NOMO-1 treated with DMSO at 0.1 percent for 48 hours (cell line): ENCODE measurements at regions not wholly inside any gene's neighbourhood (a gene's known extent, or its start where the extent isn't known, plus 50 kb on each side); places are given as distances from the start of the nearest gene placed in this dataset.

Source experiments
- DNase-seq: peaks from one replicate; lab custom pipeline; 2025; ENCODE audit not compliant: unreplicated experiment; lab: John Stamatoyannopoulos, UW

GRCh38 chr21:27764056-27764455 is 797.2 kb upstream of the ADAMTS5 start:
- no peak for DNase-seq

- no peak for DNase-seq
These were observed 794.7 kb upstream of the ADAMTS5 start for GRCh38 chr21:27761623-27762022.

- no peak for DNase-seq
These were observed 792.9 kb upstream of the ADAMTS5 start for GRCh38 chr21:27759820-27760219.

DNA sequence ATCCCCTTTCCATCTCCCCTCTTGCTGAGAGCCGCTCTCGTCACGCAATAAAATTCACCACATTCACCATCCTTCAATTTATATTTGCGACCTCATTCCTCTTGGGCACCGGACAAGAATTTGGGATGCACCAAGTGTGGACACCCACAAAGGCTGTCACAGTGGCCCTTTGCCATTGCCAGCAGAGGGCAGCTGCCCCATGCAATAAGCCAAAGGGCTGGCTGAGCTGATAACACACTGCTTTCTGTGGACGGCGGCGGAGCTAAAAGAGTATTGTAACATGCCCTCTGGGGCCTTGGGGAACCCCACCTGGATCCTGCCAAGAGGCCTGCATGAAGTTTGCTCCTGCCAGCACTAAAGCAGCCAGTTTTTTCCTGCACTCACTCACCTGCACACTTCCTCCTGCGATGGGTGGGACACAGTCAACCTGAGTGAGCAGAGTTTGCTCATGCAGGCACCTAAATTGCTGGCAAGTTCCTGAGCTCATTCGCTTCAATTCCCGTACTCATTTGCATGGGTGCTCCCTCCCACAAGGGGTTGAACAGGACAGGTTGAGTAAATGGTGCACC is 792.3 kb upstream of the ADAMTS5 start:
- DNase-seq = no peak

DNA sequence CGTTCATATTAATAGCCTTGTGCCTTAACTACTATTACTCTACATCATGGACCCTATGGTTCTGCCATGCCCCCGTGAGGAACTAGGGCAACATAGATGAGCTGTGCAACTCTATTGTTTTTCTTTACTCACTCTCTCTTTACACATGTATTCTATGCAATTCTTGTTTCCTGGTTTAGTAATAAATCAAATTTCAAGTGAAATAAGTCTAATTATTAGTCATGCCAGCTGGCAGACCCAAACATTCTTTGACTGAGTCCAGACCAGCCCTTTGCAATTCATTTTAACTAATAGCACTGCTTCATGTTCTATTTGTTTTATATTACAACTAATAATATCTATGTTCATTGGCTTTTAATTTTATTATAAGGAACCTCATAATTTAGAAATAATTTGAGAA is 789.3 kb upstream of the ADAMTS5 start:
- DNase-seq = no peak

DNA sequence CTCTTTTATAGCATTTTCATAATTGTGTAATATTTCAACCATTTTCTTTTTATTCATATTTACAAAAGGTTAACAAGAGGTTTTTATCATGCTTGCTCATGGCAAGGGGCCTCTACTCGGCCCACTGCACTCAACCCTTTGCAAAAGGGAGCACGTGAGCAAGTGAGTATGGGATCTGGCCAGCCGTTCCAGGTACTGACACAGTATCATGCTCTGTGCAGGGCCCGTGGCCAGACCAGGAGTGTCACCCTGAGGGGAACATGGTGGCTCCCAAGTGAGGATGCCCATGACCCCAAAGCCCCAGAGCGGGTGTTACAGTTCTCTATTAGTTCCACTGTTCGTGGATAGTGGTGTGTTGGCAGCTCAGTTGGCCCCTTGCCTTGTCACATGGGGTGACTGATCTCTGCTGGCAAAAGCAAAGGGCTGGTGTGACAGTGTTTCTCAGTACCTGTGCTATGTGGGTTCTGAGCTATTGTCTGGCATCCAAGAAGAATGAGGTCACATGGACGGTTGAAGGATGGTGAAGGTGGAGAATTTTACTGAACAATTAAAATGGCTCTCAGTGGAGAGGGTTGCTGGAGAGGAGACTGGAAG is 777.2 kb upstream of the ADAMTS5 start:
- no peak for DNase-seq

DNA sequence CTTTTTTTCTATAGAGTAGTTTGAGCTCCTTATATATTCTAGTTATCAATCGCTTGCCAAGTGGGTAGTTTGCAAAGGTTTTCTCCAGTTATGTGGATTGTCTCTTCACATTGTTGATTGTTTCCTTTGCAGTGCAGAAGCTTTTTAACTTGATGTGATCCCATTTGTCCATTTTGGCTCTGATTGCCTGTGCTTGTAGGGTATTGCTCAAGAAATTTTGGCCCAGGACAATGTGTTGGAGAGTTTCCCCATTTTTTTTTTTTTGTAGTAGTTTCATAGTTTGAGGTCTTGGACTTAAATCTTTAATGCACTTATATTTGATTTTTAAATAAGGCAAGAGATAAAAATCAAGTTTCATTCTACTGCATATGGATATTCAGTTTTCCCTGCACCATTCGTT is 774.8 kb upstream of the ADAMTS5 start:
- DNase-seq = no peak

GRCh38 chr21:27740084-27740483 is 773.2 kb upstream of the ADAMTS5 start:
- DNase-seq = no peak

DNA sequence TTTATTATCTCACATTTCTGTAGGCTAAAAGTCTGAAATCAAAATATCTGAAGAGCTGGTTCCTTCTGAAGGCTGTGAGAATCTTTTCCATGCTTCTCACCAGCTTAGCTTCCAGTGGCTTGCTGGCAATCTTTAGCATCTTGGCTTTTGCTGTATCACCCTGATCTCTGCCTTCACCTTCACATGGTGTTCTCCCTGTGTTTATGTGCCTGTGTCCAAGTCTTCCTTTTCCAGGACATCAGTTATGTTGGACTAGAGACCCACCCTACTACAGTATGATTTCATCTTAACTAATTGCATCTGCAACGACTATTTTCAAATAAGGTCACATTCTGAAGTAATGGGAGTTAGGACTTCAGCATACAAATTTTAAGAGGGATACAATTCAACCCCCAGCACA is 772.3 kb upstream of the ADAMTS5 start:
- DNase-seq = no peak

DNA sequence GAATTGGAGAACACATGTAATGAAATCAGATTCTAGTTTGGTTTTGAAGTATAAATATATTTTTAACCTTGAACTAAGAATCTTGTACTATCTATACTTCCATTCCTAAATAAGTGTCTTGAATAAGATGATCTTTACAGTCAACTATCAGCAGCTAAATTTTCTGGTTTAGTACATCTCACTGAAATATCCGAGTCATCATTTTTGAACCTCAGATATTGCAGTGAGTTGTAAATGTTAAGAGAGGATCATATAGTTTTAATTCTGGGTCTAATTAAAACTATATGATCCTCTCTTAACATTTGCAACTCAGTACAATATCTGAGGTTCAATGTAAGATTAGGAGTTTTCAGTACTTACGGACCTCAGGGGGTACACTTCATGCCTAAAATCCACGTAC is 768.8 kb upstream of the ADAMTS5 start:
- DNase-seq = no peak

DNA sequence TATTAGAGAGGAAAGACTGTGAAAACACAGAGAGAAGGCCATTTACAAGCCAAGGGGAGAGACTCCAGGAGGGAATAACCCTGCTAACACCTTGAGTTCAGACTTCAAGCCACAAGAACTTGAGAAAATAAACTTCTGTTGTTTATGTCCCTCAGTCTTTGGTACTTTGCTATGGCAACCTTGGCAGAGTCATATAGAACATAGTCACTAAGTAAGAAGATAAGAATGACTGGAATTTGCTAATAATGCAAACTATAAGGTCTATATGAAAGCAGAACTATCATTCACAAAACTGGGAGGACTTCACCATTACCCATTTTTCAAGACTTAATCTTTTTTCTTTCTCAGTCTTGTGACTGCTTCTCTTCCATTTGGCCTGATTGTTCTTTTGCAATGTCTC is 767.3 kb upstream of the ADAMTS5 start:
- DNase-seq = no peak

GRCh38 chr21:27725916-27726315 is 759.0 kb upstream of the ADAMTS5 start:
- DNase-seq = no peak

DNA sequence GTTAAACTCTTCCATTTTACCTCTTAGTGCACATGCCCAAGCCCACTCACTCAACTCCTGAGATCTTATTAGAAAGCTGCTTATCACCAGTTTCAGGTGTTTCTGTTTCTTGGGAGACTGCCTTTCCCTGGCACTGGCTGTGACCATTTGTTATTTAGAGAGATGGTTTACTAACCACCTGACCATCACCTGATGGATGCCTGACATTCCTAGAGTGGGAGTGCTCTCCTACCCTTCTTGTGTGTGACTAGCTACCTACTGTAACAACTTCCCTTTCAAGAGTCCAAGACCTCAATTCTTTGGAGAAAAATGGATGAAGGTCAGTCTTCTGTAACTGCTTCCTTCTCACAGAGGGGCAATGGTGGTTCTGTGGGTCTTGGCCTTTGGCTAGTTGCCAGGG is 755.2 kb upstream of the ADAMTS5 start:
- no peak for DNase-seq

- DNase-seq = no peak
These were observed 754.8 kb upstream of the ADAMTS5 start for GRCh38 chr21:27721675-27722074.

DNA sequence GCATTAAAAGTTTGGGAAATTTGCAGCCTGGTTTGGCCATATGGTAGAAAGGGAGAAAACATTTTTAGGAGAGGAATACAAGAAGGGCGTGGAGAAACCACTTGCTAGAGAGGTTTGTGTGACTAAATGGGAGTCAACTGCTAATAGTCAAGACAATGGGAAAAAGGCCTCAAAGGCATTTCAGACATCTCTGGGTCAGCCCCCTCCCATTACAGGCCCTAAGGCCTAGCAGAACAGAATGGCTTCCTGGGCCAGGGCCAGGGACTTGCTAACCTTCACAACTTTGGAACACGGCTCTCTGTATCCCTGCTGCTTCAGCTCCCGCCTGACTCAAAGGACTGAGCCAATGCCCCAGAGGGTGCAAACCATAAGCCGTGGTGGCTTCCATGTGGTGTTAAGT is 752.3 kb upstream of the ADAMTS5 start:
- no peak for DNase-seq

GRCh38 chr21:27715131-27715530 is 748.2 kb upstream of the ADAMTS5 start:
- DNase-seq = no peak

DNA sequence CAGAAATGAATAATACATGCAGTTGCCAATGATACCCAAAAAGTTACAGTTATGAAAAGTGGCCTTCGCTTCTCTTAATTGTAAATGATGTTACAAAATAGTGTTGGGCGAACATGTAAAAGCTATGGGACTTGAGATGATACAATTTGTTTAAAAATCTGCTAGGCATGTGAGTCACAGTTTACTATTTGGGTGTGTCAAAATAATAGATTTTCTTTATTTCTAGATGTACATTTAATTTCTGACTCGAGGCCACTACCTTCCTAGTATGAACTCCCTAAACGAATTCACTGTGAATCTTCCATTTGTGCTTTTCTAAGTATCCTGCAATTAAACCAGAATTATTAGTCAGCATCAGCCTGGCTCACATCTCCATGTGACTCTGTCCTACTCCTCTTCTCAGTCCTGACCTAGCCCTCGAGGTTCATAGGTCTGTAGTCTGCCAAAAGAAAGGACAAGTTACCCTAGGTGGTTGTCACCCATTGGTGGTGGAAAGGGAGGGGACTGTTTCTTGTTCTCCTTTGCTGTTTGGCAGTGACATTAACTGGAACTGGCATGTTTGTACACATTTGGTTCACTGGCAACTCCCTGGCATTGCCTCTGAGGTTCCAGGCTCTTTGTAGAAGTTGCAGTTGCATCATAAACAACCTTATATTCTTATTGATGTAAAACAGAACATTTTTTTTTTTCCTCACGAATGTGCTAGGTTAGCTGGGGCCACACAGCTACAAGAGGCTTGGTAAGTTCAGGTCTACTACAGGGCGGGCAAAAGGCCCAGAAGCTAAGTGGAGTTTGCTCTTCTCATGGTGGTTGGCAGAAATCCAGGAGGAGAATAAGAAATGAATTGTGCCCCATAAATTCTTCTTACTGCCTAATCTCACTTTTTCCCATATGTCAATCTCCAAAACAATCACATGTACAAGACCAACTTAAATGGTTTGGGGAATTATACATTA is 746.5 kb upstream of the ADAMTS5 start:
- DNase-seq = no peak

GRCh38 chr21:27704567-27705166 is 737.8 kb upstream of the ADAMTS5 start:
- DNase-seq = no peak

DNA sequence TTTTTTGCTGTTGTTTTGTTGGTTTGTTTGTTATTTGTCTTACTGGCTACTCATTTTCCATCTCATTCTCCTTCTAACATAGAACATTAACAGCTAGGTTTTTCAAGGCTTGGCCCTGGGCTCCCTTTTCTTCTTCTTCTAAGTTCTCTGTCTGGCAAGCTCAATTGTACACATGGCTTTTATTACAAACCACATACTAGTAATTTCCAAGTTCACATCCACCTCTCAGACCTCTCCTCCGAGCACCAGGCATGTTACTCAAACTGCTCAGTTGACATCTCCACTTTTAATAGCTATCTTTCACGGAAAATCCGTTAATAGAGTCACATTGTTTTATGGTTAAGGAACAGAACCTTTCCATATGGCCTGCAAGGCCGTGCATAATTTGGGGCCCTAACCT is 736.9 kb upstream of the ADAMTS5 start:
- no peak for DNase-seq

DNA sequence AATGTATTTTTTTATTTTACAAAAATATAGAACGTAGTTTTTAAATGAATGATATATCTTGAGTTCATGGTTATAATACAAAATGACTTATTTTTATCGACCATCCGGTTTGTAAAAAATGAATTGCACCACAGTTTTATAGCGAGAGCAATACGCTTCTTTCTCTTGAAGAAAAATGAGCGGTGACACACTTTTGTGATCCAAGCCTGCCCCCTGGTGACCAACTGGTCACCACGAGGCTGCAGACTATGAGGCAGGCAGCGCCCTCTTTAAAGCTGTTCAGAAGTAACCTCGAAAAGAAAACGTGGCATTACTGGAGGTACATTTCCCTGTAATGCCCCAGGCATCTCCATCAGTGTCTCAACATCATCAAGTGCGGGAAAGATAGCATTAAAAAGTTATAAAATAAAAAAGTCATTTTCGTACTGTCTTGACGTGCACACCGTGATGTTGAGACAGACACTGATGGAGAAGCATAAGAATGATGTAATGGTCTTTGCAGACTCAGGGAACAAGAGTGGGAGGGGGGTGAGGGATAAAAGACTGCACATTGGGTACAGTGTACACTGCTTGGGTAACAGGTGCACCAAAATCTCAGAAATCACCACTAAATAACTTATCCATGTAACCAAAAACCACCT is 734.2 kb upstream of the ADAMTS5 start:
- DNase-seq = peak; percentile 80

GRCh38 chr21:27695246-27695645 is 728.4 kb upstream of the ADAMTS5 start:
- DNase-seq = no peak
